ENCODE measurements at regions not wholly inside any gene's neighbourhood (a gene's known extent, or its start where the extent isn't known, plus 50 kb on each side); places are given as distances from the start of the nearest gene placed in this dataset.
"Not testable (repeated sequence)": the region's sequence is repeated elsewhere in the genome, so short reads cannot be mapped to it uniquely, and the experiment has no call there.

- not testable (repeated sequence) for TF ChIP-seq CTCF, EP300, POLR2AphosphoS5 (IDR thresholded peaks at IDR 0.05)
Measured at GRCh38 chr7:81843657-81844056, 73.8 kb upstream of the HGF start.

All from suprapubic skin (tissue), 4 donors.